ENCODE measurements at regions not wholly inside any gene's neighbourhood (a gene's known extent, or its start where the extent isn't known, plus 50 kb on each side); places are given as distances from the start of the nearest gene placed in this dataset.

GRCh38 chr4:14022456-14022855, 394.9 kb upstream of the BOD1L1 start:
- Histone ChIP-seq H3K4me1 (ENCODE audit: insufficient read depth, low read length) (peaks cover 22% of the 10 kb centered on the region), H3K79me2 (ENCODE audit: insufficient read depth, low read length) (no peaks in the 10 kb centered on the region), H3K4me3 (ENCODE audit: insufficient read depth, low read length) (no peak overlapping the region), H3K4me2 (ENCODE audit: insufficient read depth, low read length) (peak overlapping the region; percentile 18), H4K20me1 (ENCODE audit: insufficient read depth, low read length) (no peaks in the 10 kb centered on the region), H3K9me3 (ENCODE audit: low read depth, low read length) (no peaks in the 10 kb centered on the region), H3K27me3 (ENCODE audit: insufficient read depth, low read length) (no peaks in the 10 kb centered on the region), H2AFZ (ENCODE audit: low read length) (no peak overlapping the region), H3K27ac (ENCODE audit: low read depth, low read length) (peak overlapping the region; percentile 57), H3K36me3 (ENCODE audit: insufficient read depth, low read length) (no peaks in the 10 kb centered on the region)
- TF ChIP-seq CTCF (IDR thresholded peaks at IDR 0.05; ENCODE audit: extremely low read depth, low read depth, low read length) = no peak
- peak; percentile 34 for DNase-seq (ENCODE audit: insufficient read length, low spot score, missing footprints)

- peak; percentile 75 for DNase-seq (ENCODE audit: insufficient read length, low spot score, missing footprints)
Observed at GRCh38 chr4:14023036-14023435, 395.5 kb upstream of the BOD1L1 start.

GRCh38 chr4:14023896-14024295, 396.4 kb upstream of the BOD1L1 start:
- Histone ChIP-seq H3K4me3 (ENCODE audit: insufficient read depth, low read length) (no peak overlapping the region), H3K79me2 (ENCODE audit: insufficient read depth, low read length) (no peaks in the 10 kb centered on the region), H3K27ac (ENCODE audit: low read depth, low read length) (peak overlapping the region; percentile 57), H3K4me1 (ENCODE audit: insufficient read depth, low read length) (peaks cover 22% of the 10 kb centered on the region), H4K20me1 (ENCODE audit: insufficient read depth, low read length) (no peaks in the 10 kb centered on the region), H3K9me3 (ENCODE audit: low read depth, low read length) (no peaks in the 10 kb centered on the region), H3K27me3 (ENCODE audit: insufficient read depth, low read length) (no peaks in the 10 kb centered on the region), H3K4me2 (ENCODE audit: insufficient read depth, low read length) (no peak overlapping the region), H3K36me3 (ENCODE audit: insufficient read depth, low read length) (no peaks in the 10 kb centered on the region), H2AFZ (ENCODE audit: low read length) (peak overlapping the region; percentile 7)
- DNase-seq (ENCODE audit: insufficient read length, low spot score, missing footprints) = no peak
- no peak for TF ChIP-seq CTCF (IDR thresholded peaks at IDR 0.05; ENCODE audit: extremely low read depth, low read depth, low read length)

More at GRCh38 chr4:14023036-14023435, 395.5 kb upstream of the BOD1L1 start:
- Histone ChIP-seq H3K9me3 (ENCODE audit: low read depth, low read length) (no peaks in the 10 kb centered on the region), H3K27ac (ENCODE audit: low read depth, low read length) (peak overlapping the region; percentile 57), H4K20me1 (ENCODE audit: insufficient read depth, low read length) (no peaks in the 10 kb centered on the region), H3K36me3 (ENCODE audit: insufficient read depth, low read length) (no peaks in the 10 kb centered on the region), H2AFZ (ENCODE audit: low read length) (no peak overlapping the region), H3K27me3 (ENCODE audit: insufficient read depth, low read length) (no peaks in the 10 kb centered on the region), H3K4me3 (ENCODE audit: insufficient read depth, low read length) (no peak overlapping the region), H3K79me2 (ENCODE audit: insufficient read depth, low read length) (no peaks in the 10 kb centered on the region), H3K4me2 (ENCODE audit: insufficient read depth, low read length) (peak overlapping the region; percentile 18), H3K4me1 (ENCODE audit: insufficient read depth, low read length) (peaks cover 22% of the 10 kb centered on the region)
- no peak for TF ChIP-seq CTCF (IDR thresholded peaks at IDR 0.05; ENCODE audit: extremely low read depth, low read depth, low read length)

GRCh38 chr4:14025111-14025510, 397.6 kb upstream of the BOD1L1 start:
- TF ChIP-seq CTCF (IDR thresholded peaks at IDR 0.05; ENCODE audit: extremely low read depth, low read depth, low read length) = no peak
- no peak for DNase-seq (ENCODE audit: insufficient read length, low spot score, missing footprints)
- no peaks in the 10 kb centered on the region for H3K79me2 ChIP-seq (ENCODE audit: insufficient read depth, low read length)
- no peak overlapping the region for H3K4me2 ChIP-seq (ENCODE audit: insufficient read depth, low read length)
- no peaks in the 10 kb centered on the region for H4K20me1 ChIP-seq (ENCODE audit: insufficient read depth, low read length)
- no peak overlapping the region for H3K27ac ChIP-seq (ENCODE audit: low read depth, low read length)
- peaks cover 22% of the 10 kb centered on the region for H3K4me1 ChIP-seq (ENCODE audit: insufficient read depth, low read length)
- no peak overlapping the region for H2AFZ ChIP-seq (ENCODE audit: low read length)
- no peaks in the 10 kb centered on the region for H3K36me3 ChIP-seq (ENCODE audit: insufficient read depth, low read length)
- H3K27me3 ChIP-seq (ENCODE audit: insufficient read depth, low read length) = no peaks in the 10 kb centered on the region
- H3K4me3 ChIP-seq (ENCODE audit: insufficient read depth, low read length) = no peak overlapping the region
- H3K9me3 ChIP-seq (ENCODE audit: low read depth, low read length) = no peaks in the 10 kb centered on the region
